HepG2 (cell line): ENCODE measurements at regions not wholly inside any gene's neighbourhood (a gene's known extent, or its start where the extent isn't known, plus 50 kb on each side); places are given as distances from the start of the nearest gene placed in this dataset.

ENCODE experiments used
- EP300 ChIP-seq, 3 experiments: sonication (generic) in 1 of 3; formaldehyde crosslinking in 1 of 3; IDR thresholded peaks; 2 replicates each; pipeline versions ENCODE4 v1.5.1 to v1.6.1; 2011 to 2020; ENCODE audit warnings: low read depth in 2 of 3, low read length in 2 of 3, borderline replicate concordance in 1 of 3, improper control_type of control experiment in 1 of 3, mild to moderate bottlenecking in 1 of 3, missing genetic modification reagents in 1 of 3, moderate library complexity in 1 of 3
- FOXO1 ChIP-seq: sonication (generic); formaldehyde crosslinking; IDR thresholded peaks from 2 replicates; pipeline ENCODE4 v1.4.0; 2020; ENCODE audit warnings: missing genetic modification reagents
- HMGXB4 ChIP-seq, 2 experiments: sonication (generic) in 1 of 2; formaldehyde crosslinking in 1 of 2; IDR thresholded peaks; 2 replicates each; pipeline versions ENCODE4 v1.4.0 to v1.6.1; 2018 to 2020; ENCODE audit warnings: missing genetic modification reagents in 2 of 2, borderline replicate concordance in 1 of 2, low read depth in 1 of 2, mild to moderate bottlenecking in 1 of 2, missing biosample characterization in 1 of 2
- MYNN ChIP-seq: sonication (generic); formaldehyde crosslinking; IDR thresholded peaks from 2 replicates; pipeline ENCODE4 v1.4.0; 2020; ENCODE audit warnings: mild to moderate bottlenecking, low read depth, missing genetic modification reagents
- PAXIP1 ChIP-seq: sonication (generic); formaldehyde crosslinking; conservative IDR thresholded peaks from 2 replicates; pipeline ENCODE4 v1.4.0; 2020; ENCODE audit warnings: mild to moderate bottlenecking, missing genetic modification reagents, moderate library complexity
- SUZ12 ChIP-seq: fragments of 150-350 bp; IDR thresholded peaks from 2 replicates; pipeline ENCODE4 v1.6.1; 2014; ENCODE audit warnings: low read depth, low read length
- ZNF234 ChIP-seq: sonication (generic); formaldehyde crosslinking; conservative IDR thresholded peaks from 2 replicates; pipeline ENCODE4 v1.5.1; 2020; ENCODE audit warnings: mild to moderate bottlenecking, missing genetic modification reagents
- ZNF24 ChIP-seq: fragments of 450-650 bp; IDR thresholded peaks from 2 replicates; pipeline ENCODE4 v1.6.1; 2017; ENCODE audit warnings: antibody characterized with exemption, mild to moderate bottlenecking
- ZNF282 ChIP-seq: fragments of 450-650 bp; IDR thresholded peaks from 2 replicates; pipeline ENCODE4 v1.6.1; 2018; ENCODE audit not compliant: partially characterized antibody

DNA sequence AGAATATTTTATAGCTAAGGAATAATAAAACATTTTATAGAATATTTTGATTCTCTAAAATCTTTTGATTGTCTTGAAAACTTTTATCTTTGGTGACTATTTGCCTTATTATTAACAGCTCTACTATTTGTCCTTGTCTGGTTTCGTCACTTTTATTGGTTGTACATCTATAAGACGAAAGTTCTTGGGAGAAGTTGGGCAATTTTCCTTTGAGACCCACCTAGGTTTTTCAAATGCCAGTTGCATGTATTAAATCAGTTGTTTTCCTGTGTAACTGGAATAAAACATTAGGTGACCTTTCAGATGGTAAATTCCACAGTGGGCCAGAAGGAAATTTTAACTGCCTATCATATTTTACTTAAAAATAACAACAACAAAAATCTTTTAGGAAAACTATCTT is 1245.7 kb downstream of the SI start (continued):
- TF ChIP-seq SUZ12 = no peak
- TF ChIP-seq MYNN (CRISPR knock-in tag) = no peak
- TF ChIP-seq EP300 (IDR thresholded peaks at IDR 0.05; ENCODE audit: low read depth in 2 of 2, low read length in 2 of 2) = no peak
- TF ChIP-seq EP300 (CRISPR knock-in tag; IDR thresholded peaks at IDR 0.05; ENCODE audit: borderline replicate concordance) = no peak
- TF ChIP-seq ZNF282 = no peak
- TF ChIP-seq PAXIP1 = no peak
- TF ChIP-seq FOXO1 (CRISPR knock-in tag) = no peak
- no peak for TF ChIP-seq ZNF24
- TF ChIP-seq HMGXB4 (CRISPR knock-in tag; IDR thresholded peaks at IDR 0.05; ENCODE audit: borderline replicate concordance in 1 of 2, low read depth in 1 of 2) = no peak
- TF ChIP-seq ZNF234 = no peak
